Panc1 (cell line): ENCODE measurements at regions not wholly inside any gene's neighbourhood (a gene's known extent, or its start where the extent isn't known, plus 50 kb on each side); places are given as distances from the start of the nearest gene placed in this dataset.

ENCODE experiments used
- ATAC-seq: fragments of 200-7000 bp; cut with Tn5 transposase; 2 replicates; pipeline ENCODE4 v1.9.1; 2020; ENCODE audit warnings: mild to moderate bottlenecking, moderate library complexity
- BruUV-seq: library from RNA; stranded (reverse); fragments of 400-500 nt; replicated peaks from 2 replicates; lab custom pipeline; 2021; lab: Mats Ljungman, UMichigan
- CTCF ChIA-PET: fragments of 300-600 bp; sonication (Branson Sonifier 250); formaldehyde crosslinking; loops from one replicate; lab custom pipeline; 2022; ENCODE audit warnings: antibody characterized with exemption; lab: Charles Lee
- POLR2A ChIA-PET: fragments of 300-600 bp; sonication (Branson Sonifier 250); formaldehyde crosslinking; loops from one replicate; lab custom pipeline; 2022; ENCODE audit warnings: antibody characterized with exemption; lab: Charles Lee
- DNase-seq: peaks from one replicate; pipeline ENCODE4 v3.0.0-alpha.2; 2010; ENCODE audit warnings: low read depth, low spot score
- H3K27ac ChIP-seq: 2 replicates; pipeline ENCODE4 v1.5.1; 2011; ENCODE audit warnings: mild to moderate bottlenecking, low read length, inconsistent platforms
- H3K27me3 ChIP-seq: fragments of 200-500 bp; sonication (Bioruptor generic); 2 replicates; pipeline ENCODE4 v1.6.0; 2014; ENCODE audit warnings: low read length, inconsistent platforms; ENCODE audit not compliant: control insufficient read depth, insufficient read depth
- H3K36me3 ChIP-seq: fragments of 200-500 bp; sonication (Bioruptor generic); 2 replicates; pipeline ENCODE4 v1.5.1; 2014; ENCODE audit warnings: inconsistent platforms, mild to moderate bottlenecking, low read length, moderate library complexity; ENCODE audit not compliant: control insufficient read depth, insufficient read depth
- H3K4me1 ChIP-seq: 2 replicates; pipeline ENCODE4 v1.5.1; 2011; ENCODE audit warnings: inconsistent platforms, mild to moderate bottlenecking, low read length, moderate library complexity; ENCODE audit not compliant: control insufficient read depth, insufficient read depth
- H3K4me3 ChIP-seq, 2 experiments: 2 replicates each; pipeline ENCODE4 v1.5.1; 2011 to 2012; ENCODE audit warnings: low read depth in 2 of 2, low read length in 2 of 2, mild to moderate bottlenecking in 2 of 2, inconsistent platforms in 1 of 2, moderate library complexity in 1 of 2
- H3K9me3 ChIP-seq: fragments of 200-500 bp; sonication (Bioruptor generic); 2 replicates; pipeline ENCODE4 v1.5.1; 2014; ENCODE audit warnings: low read depth, mild to moderate bottlenecking, inconsistent platforms, low read length, moderate library complexity; ENCODE audit not compliant: control insufficient read depth, insufficient read depth
- CTCF ChIP-seq: fragments of 450-650 bp; IDR thresholded peaks from 2 replicates; pipeline ENCODE4 v1.5.1; 2017; ENCODE audit warnings: mild to moderate bottlenecking
- POLR2AphosphoS5 ChIP-seq: IDR thresholded peaks from 2 replicates; pipeline ENCODE4 v1.6.1; 2012; ENCODE audit warnings: mild to moderate bottlenecking, low read depth, low read length, moderate library complexity
- REST ChIP-seq, 2 experiments: IDR thresholded peaks; 2 replicates each; pipeline ENCODE4 v1.6.1; 2011 to 2012; ENCODE audit warnings: low read depth in 2 of 2, control low read depth in 1 of 2, low read length in 1 of 2, mild to moderate bottlenecking in 1 of 2, moderate library complexity in 1 of 2; ENCODE audit not compliant: insufficient read depth in 1 of 2
- SIN3A ChIP-seq: IDR thresholded peaks from 2 replicates; pipeline ENCODE4 v1.6.1; 2012; ENCODE audit warnings: low read depth, mild to moderate bottlenecking, low read length, moderate library complexity, borderline replicate concordance; ENCODE audit not compliant: insufficient read depth
- TCF7L2 ChIP-seq: IDR thresholded peaks from 2 replicates; pipeline ENCODE4 v1.6.1; 2011; ENCODE audit warnings: mild to moderate bottlenecking, low read depth, low read length, inconsistent platforms
- in situ Hi-C: cut with HindIII; loops from 2 replicates; pipeline ENCODE4 v1.10.0; 2016; ENCODE audit warnings: low sequenced_read_pairs, low pct_unique_long_range_greater_than_20kb
- intact Hi-C: fragments of 100-400 bp; cut with micrococcal nuclease; formaldehyde crosslinking; loops from one replicate; pipeline ENCODE4 v1.10.0; 2022; ENCODE audit not compliant: unreplicated experiment

- ChIA-PET CTCF (interaction anchor here (0.6 kb wide), 1 partner anchor 121 kb away, joined by 3 read pairs; no protein-coding TSS in a partner anchor), POLR2A (interaction anchor here (0.6 kb wide), 1 partner anchor 1037 kb away, joined by 4 read pairs; no protein-coding TSS in a partner anchor)
- TF ChIP-seq CTCF, result no peak
- no peak for TF ChIP-seq POLR2AphosphoS5
- no peak for TF ChIP-seq REST (IDR thresholded peaks at IDR 0.05; ENCODE audit: insufficient read depth in 1 of 2, low read depth in 2 of 2, low read length in 1 of 2)
- no peak for TF ChIP-seq SIN3A
- no peak for TF ChIP-seq TCF7L2
- no peaks in the 10 kb centered on the region for H3K4me1 ChIP-seq
- in situ Hi-C loops (no loop called here), intact Hi-C loops (no loop called here)
- no peaks in the 10 kb centered on the region for H3K9me3 ChIP-seq
- DNase-seq (no peak), ATAC-seq (no peak)
- BruUV-seq, result no TSS peak
- no peak overlapping the region for H3K27ac ChIP-seq
- H3K36me3 ChIP-seq, result no peaks in the 10 kb centered on the region
- no peak overlapping the region for H3K4me3 ChIP-seq
- no peaks in the 10 kb centered on the region for H3K27me3 ChIP-seq
Observed at GRCh38 chr14:54322701-54323337, 74.0 kb upstream of the CDKN3 start.

- H3K4me3 ChIP-seq, result no peak overlapping the region
- H3K27me3 ChIP-seq, result no peaks in the 10 kb centered on the region
- no peaks in the 10 kb centered on the region for H3K36me3 ChIP-seq
- DNase-seq, result no peak
- intact Hi-C loops (no loop called here), in situ Hi-C loops (no loop called here)
- TF ChIP-seq TCF7L2 (no peak), CTCF (no peak), SIN3A (no peak), POLR2AphosphoS5 (no peak), REST (IDR thresholded peaks at IDR 0.05; ENCODE audit: insufficient read depth in 1 of 2, low read depth in 2 of 2, low read length in 1 of 2) (no peak)
- H3K9me3 ChIP-seq, result no peaks in the 10 kb centered on the region
- H3K27ac ChIP-seq, result no peak overlapping the region
- BruUV-seq, result no TSS peak
- H3K4me1 ChIP-seq, result no peaks in the 10 kb centered on the region; the same call in 1 of the 2 replicates
- ChIA-PET CTCF (no interaction called here), POLR2A (no interaction called here)
- no peak for ATAC-seq
Observed at GRCh38 chr14:54325766-54326165, 71.0 kb upstream of the CDKN3 start.
